Psoas muscle (tissue), 7 donors: ENCODE measurements at regions not wholly inside any gene's neighbourhood (a gene's known extent, or its start where the extent isn't known, plus 50 kb on each side); places are given as distances from the start of the nearest gene placed in this dataset.
"Not testable (repeated sequence)": the region's sequence is repeated elsewhere in the genome, so short reads cannot be mapped to it uniquely, and the experiment has no call there.

ENCODE experiments used
- ATAC-seq, 4 donors: fragments of 200-7000 bp; cut with Tn5 transposase; one replicate each; pipeline ENCODE4 v1.9.1; 2020; ENCODE audit warnings: moderate library complexity in 3 of 4, mild to moderate bottlenecking in 2 of 4
- DNase-seq, 2 donors: peaks; one replicate each; pipeline ENCODE4 v3.0.0-alpha.2; 2020
- H3K27ac ChIP-seq: fragments of 200-600 bp; one replicate; pipeline ENCODE4 v1.8.0; 2022
- H3K27me3 ChIP-seq, 3 donors: fragments of 200-600 bp in 1 of 3; one replicate each; pipeline versions ENCODE4 v1.6.1 to v1.8.0; 2013 to 2022; ENCODE audit warnings: low read length in 2 of 3, mild to moderate bottlenecking in 2 of 3, moderate library complexity in 1 of 3; ENCODE audit not compliant: insufficient read depth in 3 of 3
- H3K36me3 ChIP-seq, 2 donors: fragments of 200-600 bp in 1 of 2; one replicate each; pipeline versions ENCODE4 v1.6.1 to v1.8.0; 2013 to 2022; ENCODE audit warnings: low read depth in 1 of 2, mild to moderate bottlenecking in 1 of 2, moderate library complexity in 1 of 2; ENCODE audit not compliant: insufficient read depth in 1 of 2
- H3K4me1 ChIP-seq: fragments of 200-600 bp; one replicate; pipeline ENCODE4 v1.8.0; 2022
- H3K4me3 ChIP-seq: fragments of 200-600 bp; one replicate; pipeline ENCODE4 v1.8.0; 2022; ENCODE audit warnings: mild to moderate bottlenecking
- H3K9me3 ChIP-seq: fragments of 200-600 bp; one replicate; pipeline ENCODE4 v1.8.0; 2022
- WGBS, 3 donors: extraction: QIAGEN DNeasy Blood & Tissue Kit; methylation state at CpG; one replicate each; pipeline versions ENCODE4 v1.1.6 to v1.1.7; 2013; 5-methylcytosine and 5-hydroxymethylcytosine counted together
- intact Hi-C, 2 donors: fragments of 100-400 bp; cut with DNase I; formaldehyde crosslinking; loops; one replicate each; pipeline versions ENCODE4 v1.11.0 to v1.14.2; 2022
- TF ChIP-seq, protein P1 (sequence below): fragments of 200-600 bp; IDR thresholded peaks from one replicate; pipeline ENCODE4 v1.8.0; 2022; ENCODE audit warnings: antibody characterized with exemption
- donor health status: healthy with polysubstance abuse.
- donor health status: DM: no; HTN: no; CAD: no; lungs with moderate emphysema.
- donor health status: Bipolar disorder and iron deficiency.
- donor health status: healthy.
- donor health status: DM: yes; HTN: yes; CAD: no.
- donor health status: DM: no; HTN: no; CAD: no.
- donor health status: DM: yes; HTN: yes; CAD: no.

DNA sequence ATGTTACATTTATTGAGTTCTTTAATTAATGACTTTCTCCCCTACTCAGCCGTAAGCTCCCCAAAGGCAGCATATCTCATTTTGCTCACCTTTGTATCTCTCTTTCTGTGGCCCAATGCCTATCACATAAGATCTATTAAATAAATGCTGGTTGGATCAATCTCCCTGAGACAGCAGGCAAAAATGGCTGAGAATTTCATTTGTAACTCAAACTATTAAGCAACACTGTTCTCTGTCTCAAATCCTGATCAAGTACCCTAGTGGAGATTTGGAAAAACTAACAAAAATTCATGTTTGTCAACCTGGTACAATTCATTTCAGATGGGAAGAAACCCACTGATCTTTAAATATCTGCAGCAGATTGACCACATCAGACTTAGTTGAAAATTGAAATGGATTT lies 127.4 kb downstream of the ZFAND4 start:
- 97 to 98% (median 97%) methylated on average over 1 of the region's 1 CpG for WGBS, 3 donors
- no peak overlapping the region for H3K4me3 ChIP-seq
- intact Hi-C loops: no loop called here

DNA sequence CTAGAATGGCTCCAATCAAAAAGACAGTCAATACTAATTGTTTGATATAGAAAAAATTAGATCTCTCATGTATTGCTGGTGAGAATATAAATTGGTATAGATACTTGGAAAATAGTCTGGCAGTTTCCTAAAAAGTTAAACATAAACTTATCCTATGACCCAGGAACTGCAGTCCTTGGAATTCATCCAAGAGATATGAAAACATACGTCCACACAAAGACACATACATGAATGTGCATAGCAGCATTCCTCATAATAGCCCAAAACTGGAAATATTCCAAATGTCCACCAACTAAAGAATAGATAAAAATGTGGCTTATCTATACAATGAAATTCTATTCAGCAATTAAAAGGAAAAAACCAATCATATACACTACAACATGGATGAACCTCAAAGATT lies 128.4 kb downstream of the ZFAND4 start:
- Histone ChIP-seq H3K4me1 (no peaks in the 10 kb centered on the region), H3K27me3 (no peaks in the 10 kb centered on the region), H3K36me3 (peaks cover 0 to 5% of the 10 kb centered on the region in 2 donors), H3K4me3 (no peak overlapping the region), H3K9me3 (no peaks in the 10 kb centered on the region), H3K27ac (no peak overlapping the region)
- intact Hi-C loops: no loop called here
- no peak for ATAC-seq
- WGBS, 3 donors: 59 to 75% (median 62%) methylated on average over 1 of the region's 1 CpG
- TF ChIP-seq, protein P1, sequence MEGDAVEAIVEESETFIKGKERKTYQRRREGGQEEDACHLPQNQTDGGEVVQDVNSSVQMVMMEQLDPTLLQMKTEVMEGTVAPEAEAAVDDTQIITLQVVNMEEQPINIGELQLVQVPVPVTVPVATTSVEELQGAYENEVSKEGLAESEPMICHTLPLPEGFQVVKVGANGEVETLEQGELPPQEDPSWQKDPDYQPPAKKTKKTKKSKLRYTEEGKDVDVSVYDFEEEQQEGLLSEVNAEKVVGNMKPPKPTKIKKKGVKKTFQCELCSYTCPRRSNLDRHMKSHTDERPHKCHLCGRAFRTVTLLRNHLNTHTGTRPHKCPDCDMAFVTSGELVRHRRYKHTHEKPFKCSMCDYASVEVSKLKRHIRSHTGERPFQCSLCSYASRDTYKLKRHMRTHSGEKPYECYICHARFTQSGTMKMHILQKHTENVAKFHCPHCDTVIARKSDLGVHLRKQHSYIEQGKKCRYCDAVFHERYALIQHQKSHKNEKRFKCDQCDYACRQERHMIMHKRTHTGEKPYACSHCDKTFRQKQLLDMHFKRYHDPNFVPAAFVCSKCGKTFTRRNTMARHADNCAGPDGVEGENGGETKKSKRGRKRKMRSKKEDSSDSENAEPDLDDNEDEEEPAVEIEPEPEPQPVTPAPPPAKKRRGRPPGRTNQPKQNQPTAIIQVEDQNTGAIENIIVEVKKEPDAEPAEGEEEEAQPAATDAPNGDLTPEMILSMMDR: no peak
- no peak for DNase-seq

More for the DNA sequence above, 127.4 kb downstream of the ZFAND4 start:
- Histone ChIP-seq H3K27ac (no peak overlapping the region), H3K4me1 (no peaks in the 10 kb centered on the region), H3K27me3 (no peaks in the 10 kb centered on the region), H3K9me3 (no peaks in the 10 kb centered on the region), H3K36me3 (peaks cover 0 to 8% of the 10 kb centered on the region in 2 donors)
- no peak for ATAC-seq
- DNase-seq: no peak
- TF ChIP-seq, protein P1: no peak

DNA sequence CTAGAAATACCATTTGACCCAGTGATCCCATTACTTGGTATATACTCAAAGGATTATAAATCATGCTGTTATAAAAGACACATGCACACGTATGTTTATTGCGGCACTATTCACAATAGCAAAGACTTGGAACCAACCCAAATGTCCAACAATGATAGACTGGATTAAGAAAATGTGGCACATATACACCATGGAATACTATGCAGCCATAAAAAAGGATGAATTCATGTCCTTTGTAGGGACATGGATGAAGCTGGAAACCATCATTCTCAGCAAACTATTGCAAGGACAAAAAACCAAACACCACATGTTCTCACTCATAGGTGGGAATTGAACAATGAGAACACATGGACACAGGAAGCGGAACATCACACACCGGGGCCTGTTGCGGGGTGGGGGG lies 131.5 kb downstream of the ZFAND4 start:
- H3K27me3 ChIP-seq, H3K4me3 ChIP-seq, H3K36me3 ChIP-seq, H3K9me3 ChIP-seq, ATAC-seq, DNase-seq, intact Hi-C loops, H3K4me1 ChIP-seq, H3K27ac ChIP-seq: not testable (repeated sequence)
- WGBS, 3 donors: 96 to 98% (median 97%) methylated on average over 5 of the region's 5 CpGs

DNA sequence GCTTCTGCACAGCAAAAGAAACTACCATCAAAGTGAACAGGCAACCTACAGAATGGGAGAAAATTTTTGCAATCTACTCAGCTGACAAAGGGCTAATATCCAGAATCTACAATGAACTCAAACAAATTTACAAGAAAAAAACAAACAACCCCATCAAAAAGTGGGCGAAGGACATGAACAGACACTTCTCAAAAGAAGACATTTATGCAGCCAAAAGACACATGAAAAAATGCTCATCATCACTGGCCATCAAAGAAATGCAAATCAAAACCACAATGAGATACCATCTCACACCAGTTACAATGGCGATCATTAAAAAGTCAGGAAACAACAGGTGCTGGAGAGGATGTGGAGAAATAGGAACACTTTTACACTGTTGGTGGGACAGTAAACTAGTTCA lies 132.0 kb downstream of the ZFAND4 start:
- intact Hi-C loops, H3K9me3 ChIP-seq, H3K27ac ChIP-seq, DNase-seq, H3K4me1 ChIP-seq, H3K4me3 ChIP-seq, ATAC-seq, H3K36me3 ChIP-seq, H3K27me3 ChIP-seq: not testable (repeated sequence)
- WGBS, 3 donors: 86 to 100% (median 100%) methylated on average over 1 of the region's 2 CpGs

- ATAC-seq, H3K36me3 ChIP-seq, H3K4me1 ChIP-seq, H3K9me3 ChIP-seq, intact Hi-C loops, H3K27ac ChIP-seq, H3K27me3 ChIP-seq, H3K4me3 ChIP-seq, DNase-seq: not testable (repeated sequence)
- WGBS, 3 donors: 82 to 100% (median 100%) methylated on average over 1 of the region's 1 CpG
Observed at GRCh38 chr10:45539569-45539968, 133.0 kb downstream of the ZFAND4 start.

DNA sequence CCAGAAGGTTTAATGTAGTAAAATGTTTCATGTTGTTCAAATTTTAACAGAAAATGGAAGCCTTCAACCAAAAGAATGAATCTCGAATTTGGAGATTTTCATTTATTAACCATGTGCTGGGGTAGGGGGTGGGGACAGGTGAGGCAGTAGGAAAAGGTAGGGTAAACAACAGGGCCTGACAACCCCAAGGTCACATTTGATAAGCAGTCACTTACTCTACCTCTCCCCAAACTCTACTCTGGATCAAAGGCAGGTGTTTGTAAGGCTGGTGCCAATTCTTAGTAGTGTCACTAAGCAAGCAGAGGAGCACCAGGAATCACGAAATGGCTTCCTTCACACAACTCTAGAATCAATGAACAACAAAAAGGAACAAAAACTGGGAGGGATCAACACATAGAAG lies 138.0 kb downstream of the ZFAND4 start:
- Histone ChIP-seq H3K4me1 (no peaks in the 10 kb centered on the region), H3K4me3 (no peak overlapping the region), H3K36me3 (no peaks in the 10 kb centered on the region), H3K27ac (no peak overlapping the region), H3K27me3 (no peaks in the 10 kb centered on the region), H3K9me3 (no peaks in the 10 kb centered on the region)
- intact Hi-C loops: no loop called here
- 93 to 99% (median 95%) methylated on average over 2 of the region's 2 CpGs for WGBS, 3 donors
- DNase-seq (no peak), ATAC-seq (no peak)
- TF ChIP-seq, protein P1: no peak
